ENCODE measurements at regions not wholly inside any gene's neighbourhood (a gene's known extent, or its start where the extent isn't known, plus 50 kb on each side); places are given as distances from the start of the nearest gene placed in this dataset.

- WGBS (ENCODE audit: extremely low coverage, insufficient read length, low lambda C conversion rate): no CpG with 5 or more reads among the region's 1 CpG
- Histone ChIP-seq H3K14ac (ENCODE audit: insufficient read depth, low read length) (no peak overlapping the region), H3K79me1 (ENCODE audit: insufficient read depth, low read depth, low read length, poor library complexity, severe bottlenecking) (no peaks in the 10 kb centered on the region), H3T11ph (ENCODE audit: low read length) (no peak overlapping the region), H2BK15ac (ENCODE audit: low read depth, low read length) (no peak overlapping the region), H3K79me2 (ENCODE audit: insufficient read depth, low read length) (no peaks in the 10 kb centered on the region), H2BK120ac (ENCODE audit: low read depth, low read length, poor library complexity, severe bottlenecking) (no peak overlapping the region), H4K5ac (ENCODE audit: insufficient read length, low read depth, low read length) (no peak overlapping the region), H3K4ac (ENCODE audit: low read depth, low read length) (no peak overlapping the region), H3K9ac (ENCODE audit: extremely low read depth, insufficient read length, low read length) (no peak overlapping the region), H2BK12ac (ENCODE audit: insufficient read length, low read depth, low read length) (no peak overlapping the region), H2AK5ac (ENCODE audit: insufficient read length, low read length) (no peak overlapping the region), H3K27ac (ENCODE audit: insufficient read length, low read depth, low read length) (no peak overlapping the region), H2AFZ (ENCODE audit: low read length) (no peak overlapping the region), H3K23me2 (ENCODE audit: insufficient read length, low read depth, low read length, poor library complexity, severe bottlenecking) (no peaks in the 10 kb centered on the region), H3K4me2 (ENCODE audit: insufficient read depth, insufficient read length, low read length) (no peak overlapping the region), H3K9me3 (ENCODE audit: control insufficient read depth, low read depth, low read length) (no peaks in the 10 kb centered on the region), H3K27me3 (ENCODE audit: insufficient read depth, low read length) (no peaks in the 10 kb centered on the region), H4K20me1 (ENCODE audit: control insufficient read depth, insufficient read depth, insufficient read length) (no peaks in the 10 kb centered on the region), H4K91ac (ENCODE audit: insufficient read length, low read depth, low read length) (no peak overlapping the region), H2BK5ac (ENCODE audit: insufficient read length, low read length) (no peak overlapping the region), H2BK20ac (ENCODE audit: low read depth, low read length, poor library complexity, severe bottlenecking) (no peak overlapping the region), H3K4me1 (ENCODE audit: insufficient read depth, low read length) (no peaks in the 10 kb centered on the region), H3K18ac (ENCODE audit: insufficient read length, low read depth, low read length) (no peak overlapping the region), H4K8ac (replicated peaks; ENCODE audit: insufficient read length, low read depth, low read length) (no peak overlapping the region), H3K56ac (ENCODE audit: insufficient read length, low read depth, low read length) (no peak overlapping the region), H3K23ac (ENCODE audit: insufficient read length, low read depth, low read length) (no peak overlapping the region)
- TF ChIP-seq CTCF (conservative IDR thresholded peaks at IDR 0.05): no peak
- DNase-seq: no peak
- no peaks in the 10 kb centered on the region for H3K9me3 Mint-ChIP-seq
- no peaks in the 10 kb centered on the region for H3K36me3 Mint-ChIP-seq (ENCODE audit: insufficient read depth in 1 of 3, low read depth in 3 of 3)
- H3K4me3 Mint-ChIP-seq: no peak overlapping the region
- H3K27me3 Mint-ChIP-seq (ENCODE audit: low read depth): no peaks in the 10 kb centered on the region
- no peaks in the 10 kb centered on the region for H3K4me1 Mint-ChIP-seq
- no peak overlapping the region for H3K27ac Mint-ChIP-seq
Observed at GRCh38 chr3:104297617-104298016, 1069.1 kb upstream of the ALCAM start.
